ENCODE measurements at regions not wholly inside any gene's neighbourhood (a gene's known extent, or its start where the extent isn't known, plus 50 kb on each side); places are given as distances from the start of the nearest gene placed in this dataset.

DNA sequence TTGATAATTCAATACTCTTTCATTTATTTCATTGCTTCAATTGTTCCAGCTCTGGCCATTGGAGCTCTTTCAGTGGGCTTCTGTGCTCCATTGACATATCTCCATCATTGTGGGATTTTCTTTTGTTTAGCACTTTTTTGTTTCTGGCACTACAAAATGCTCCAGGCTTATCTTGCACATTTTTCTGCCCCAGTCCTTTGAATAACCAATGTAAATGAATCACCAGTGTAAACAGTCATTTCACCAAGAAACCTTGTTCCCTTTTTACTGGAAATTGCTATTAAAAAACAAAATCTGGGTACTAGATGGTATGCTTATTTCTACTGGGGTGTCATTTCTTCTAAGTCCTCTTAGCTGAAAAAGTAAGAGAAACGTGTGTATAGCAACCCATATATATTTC lies 173.0 kb upstream of the LYPLAL1 start:
- no peak for DNase-seq

DNA sequence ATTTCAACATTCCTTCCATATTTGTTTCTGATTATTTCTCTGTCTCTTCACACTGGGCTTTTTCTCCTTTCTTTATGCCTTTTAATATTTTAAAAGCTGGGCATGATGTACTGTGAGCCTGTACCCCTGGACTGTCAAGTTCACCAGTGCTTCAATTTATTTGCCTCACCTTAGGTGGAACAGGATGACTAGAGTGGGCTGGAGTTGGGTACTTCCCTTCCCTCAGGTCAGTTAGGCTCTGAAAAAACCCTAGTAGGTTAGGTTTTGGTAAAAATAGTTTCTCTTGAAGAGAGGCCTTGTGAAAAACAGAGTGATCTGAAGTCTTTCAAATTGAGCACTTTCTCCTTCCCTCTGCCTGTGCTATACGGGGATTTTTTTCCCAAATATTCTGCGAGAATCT lies 163.0 kb upstream of the LYPLAL1 start:
- DNase-seq: no peak

DNA sequence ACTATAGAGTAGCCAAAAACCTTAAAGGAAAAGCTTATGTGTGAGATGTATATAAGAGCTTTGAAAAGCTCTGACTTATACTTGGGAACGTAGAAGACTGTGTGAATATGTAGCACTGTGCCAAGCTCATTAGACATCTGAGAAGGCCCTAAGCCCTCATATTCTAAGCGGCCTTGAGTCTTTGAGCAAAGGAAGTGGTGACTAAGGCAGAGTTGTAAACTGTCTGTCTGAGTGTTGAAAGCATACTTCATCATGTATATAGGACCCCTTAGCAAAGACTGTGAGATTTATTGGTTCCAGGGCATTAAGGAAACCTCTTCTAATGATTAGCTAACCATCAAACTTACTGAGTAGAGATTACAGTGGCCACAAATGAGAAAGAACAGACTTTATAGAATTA lies 153.3 kb upstream of the LYPLAL1 start:
- no peak for DNase-seq

GRCh38 chr1:219020846-219021245 lies 152.8 kb upstream of the LYPLAL1 start:
- DNase-seq: no peak

GRCh38 chr1:219027146-219027673 lies 146.5 kb upstream of the LYPLAL1 start:
- no peak for DNase-seq

GRCh38 chr1:219031809-219032208 lies 141.9 kb upstream of the LYPLAL1 start:
- DNase-seq: no peak

DNA sequence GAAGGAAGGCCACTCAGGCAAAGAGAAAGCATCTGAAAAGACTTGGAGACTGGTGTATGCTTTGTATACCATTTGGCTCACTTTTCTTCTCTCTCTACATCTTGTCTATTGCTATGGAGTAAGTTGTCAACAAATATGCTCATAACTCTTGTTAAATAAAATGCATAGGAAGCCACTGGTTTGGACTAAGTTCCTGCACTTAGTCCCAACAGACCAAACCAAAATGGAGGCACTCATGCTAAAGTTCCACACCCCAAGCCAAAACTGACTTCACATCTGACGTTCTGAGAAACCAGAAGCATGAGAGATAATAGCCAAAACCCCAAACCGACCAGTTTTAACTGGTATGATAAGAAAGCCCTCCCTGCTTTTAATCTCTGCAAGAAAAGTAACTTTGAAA lies 135.3 kb upstream of the LYPLAL1 start:
- DNase-seq: no peak

DNA sequence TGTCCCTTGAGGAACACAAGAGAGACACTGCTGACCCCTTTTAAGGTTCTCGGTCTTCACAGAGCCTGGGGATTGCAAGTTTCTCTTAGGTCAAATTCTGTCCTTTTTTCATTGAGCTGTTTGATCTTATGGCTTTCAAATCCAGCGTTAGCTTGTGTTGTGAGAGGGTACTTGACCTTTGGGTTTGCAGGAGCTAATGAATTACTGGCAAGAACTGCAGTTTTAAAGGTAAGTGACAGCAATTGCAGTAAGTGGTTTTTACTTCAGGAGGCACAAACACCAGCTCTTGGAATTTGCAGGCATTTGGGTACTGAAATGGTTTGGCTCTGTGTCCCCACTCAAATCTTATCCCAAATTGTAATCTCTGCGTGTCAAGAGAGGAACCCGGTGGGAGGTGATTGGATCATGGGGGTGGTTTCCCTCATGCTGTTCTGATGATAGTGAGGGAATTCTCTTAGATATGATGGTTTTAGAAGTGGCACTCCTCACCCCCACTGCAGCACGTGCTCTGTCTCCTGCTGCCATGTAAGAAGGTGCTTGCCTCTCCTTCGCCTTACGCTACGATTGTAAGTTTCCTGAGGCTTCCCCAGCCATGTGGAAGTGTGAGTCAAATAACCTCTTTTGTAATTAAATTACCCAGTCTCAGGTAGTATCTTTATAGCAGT lies 134.5 kb upstream of the LYPLAL1 start:
- DNase-seq: no peak

DNA sequence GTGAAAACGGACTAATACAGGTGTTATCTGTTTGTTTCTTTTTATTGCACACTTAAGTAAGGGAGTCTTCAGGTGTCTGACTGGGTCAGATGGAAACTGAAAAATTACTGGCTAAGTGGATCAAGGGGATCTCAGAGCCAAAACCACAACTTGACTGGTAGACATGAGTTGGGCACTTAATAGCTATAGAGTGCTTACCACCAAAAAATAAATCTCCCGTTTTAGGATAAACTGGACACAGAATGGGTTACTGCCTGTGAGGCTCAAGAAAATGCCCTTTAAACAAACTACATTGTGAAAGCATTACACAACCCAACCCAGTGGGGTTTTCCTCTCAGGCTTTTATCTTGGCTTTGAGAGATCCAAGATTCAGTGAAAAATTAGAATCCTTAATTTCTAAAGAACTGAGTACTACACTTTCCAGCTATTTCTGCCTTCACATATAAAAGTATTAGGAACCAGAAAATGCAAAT lies 134.0 kb upstream of the LYPLAL1 start:
- DNase-seq: no peak

DNA sequence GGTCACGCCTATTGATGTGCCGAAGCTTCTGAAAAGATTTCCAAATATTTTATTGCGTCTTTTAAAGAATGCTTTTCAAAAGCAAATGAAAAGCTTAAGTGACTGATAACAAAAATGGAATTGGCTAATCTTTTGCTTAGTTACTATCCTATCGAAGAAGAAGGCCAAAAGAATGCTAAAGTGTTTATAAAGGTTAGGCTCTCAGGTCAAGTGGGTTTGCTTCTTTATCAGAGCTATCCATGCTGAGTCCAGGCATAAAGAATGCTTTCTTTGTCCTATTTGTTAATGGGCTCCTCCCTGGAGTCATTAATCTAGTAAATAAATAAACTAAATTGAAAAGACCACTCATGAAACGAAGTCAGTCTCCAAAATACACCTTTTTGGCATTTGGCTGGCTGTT lies 133.4 kb upstream of the LYPLAL1 start:
- DNase-seq: no peak

- DNase-seq: no peak
Observed at GRCh38 chr1:219041141-219041540, 132.5 kb upstream of the LYPLAL1 start.

DNA sequence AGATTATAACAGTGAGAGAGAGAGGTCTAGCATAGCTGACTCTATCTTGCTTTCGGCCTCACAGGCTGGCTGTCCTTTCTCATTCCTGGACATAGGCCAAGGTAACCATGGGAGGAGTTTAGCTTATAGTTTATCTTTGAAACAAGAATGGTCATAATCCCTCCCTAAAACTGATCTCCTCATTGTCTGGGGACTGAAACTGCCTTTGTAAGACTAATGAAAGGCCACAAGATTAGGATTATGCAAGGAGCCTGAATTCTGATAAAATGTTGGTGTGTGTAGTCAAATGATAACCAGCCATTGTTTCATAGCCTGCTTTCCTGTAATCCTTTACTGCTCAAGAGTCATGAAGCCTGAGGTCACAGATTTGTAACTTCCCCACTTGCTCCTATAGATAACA lies 131.9 kb upstream of the LYPLAL1 start:
- no peak for DNase-seq

DNA sequence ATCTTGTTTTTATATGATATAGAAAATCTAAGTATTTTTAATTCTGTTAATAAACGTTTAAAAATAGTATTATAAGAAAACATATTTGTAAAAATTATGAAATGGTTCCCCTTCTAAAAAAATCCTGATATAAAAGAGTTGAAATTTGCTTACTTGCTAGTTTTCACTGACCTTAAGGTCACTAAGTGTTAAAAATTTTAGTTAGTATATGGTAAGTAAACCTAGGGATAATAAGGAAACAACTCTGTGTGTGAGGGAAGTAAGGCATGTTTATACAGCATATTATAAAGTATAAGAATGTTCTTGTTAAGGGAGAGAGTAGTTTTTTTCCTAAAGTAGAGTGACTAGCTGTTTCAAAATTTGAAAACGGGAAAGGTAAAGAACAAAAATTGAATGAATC lies 130.9 kb upstream of the LYPLAL1 start:
- no peak for DNase-seq

DNA sequence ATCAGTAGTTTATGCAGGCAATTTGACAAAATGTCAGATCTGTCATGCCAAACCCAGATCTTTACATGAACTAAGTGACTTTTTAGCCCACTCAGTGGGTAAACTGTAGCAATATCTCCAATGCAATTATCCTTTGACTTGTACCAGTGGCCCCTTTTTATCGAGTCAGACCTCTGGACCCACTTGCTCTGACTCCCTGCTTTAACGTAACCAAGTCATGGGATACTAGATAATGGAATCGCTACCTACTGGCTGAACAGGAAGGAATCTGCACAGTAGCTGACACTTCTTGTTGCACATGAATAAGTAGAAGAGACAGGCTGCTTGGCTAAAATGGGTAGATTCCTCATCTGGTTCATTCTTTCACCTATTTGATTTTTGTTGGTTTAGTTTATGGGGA lies 128.4 kb upstream of the LYPLAL1 start:
- no peak for DNase-seq

DNA sequence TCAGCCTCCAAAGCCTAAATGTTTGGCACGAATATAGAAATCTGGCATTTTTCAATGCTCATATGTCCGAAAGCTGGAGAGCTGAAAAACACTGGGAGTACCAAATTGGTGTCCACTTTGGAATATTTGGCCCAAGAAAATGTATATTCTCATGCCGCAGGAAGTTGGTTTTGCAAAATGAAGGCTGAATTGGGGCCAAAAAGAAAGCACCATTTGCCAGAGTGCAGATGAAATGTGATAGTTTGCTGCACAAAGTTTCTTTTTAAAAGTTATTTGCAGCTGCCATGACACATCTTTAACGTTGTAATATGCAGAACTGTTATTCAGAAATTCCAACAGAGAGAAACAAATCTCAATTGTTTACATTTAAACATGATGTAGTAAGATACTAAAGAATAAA lies 124.2 kb upstream of the LYPLAL1 start:
- DNase-seq: no peak

GRCh38 chr1:219050086-219050821 lies 123.4 kb upstream of the LYPLAL1 start:
- no peak for DNase-seq

- no peak for DNase-seq
Observed at GRCh38 chr1:219050822-219051125, 122.9 kb upstream of the LYPLAL1 start.

DNA sequence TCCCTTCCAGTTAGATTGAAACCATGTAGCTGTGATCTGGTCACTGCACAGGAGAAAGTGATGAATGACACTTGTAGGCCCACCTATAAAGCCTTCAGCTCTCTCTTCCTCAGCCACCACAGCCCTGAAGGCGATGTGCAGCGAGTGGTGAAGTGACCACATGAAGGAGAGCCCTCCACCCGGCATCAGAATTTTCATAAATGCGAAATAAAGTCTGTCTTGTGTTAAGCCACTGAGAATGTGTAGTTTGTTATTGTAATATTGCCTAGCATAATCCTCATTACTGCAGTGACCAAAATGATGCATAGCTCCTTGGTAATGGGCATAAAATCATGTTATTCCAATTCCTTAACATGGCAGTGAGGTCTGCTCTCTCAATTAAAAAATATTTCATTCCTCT lies 122.1 kb upstream of the LYPLAL1 start:
- no peak for DNase-seq

- no peak for DNase-seq
Observed at GRCh38 chr1:219058891-219059820, 114.5 kb upstream of the LYPLAL1 start.

- no peak for DNase-seq
Observed at GRCh38 chr1:219060798-219061197, 112.9 kb upstream of the LYPLAL1 start.

DNA sequence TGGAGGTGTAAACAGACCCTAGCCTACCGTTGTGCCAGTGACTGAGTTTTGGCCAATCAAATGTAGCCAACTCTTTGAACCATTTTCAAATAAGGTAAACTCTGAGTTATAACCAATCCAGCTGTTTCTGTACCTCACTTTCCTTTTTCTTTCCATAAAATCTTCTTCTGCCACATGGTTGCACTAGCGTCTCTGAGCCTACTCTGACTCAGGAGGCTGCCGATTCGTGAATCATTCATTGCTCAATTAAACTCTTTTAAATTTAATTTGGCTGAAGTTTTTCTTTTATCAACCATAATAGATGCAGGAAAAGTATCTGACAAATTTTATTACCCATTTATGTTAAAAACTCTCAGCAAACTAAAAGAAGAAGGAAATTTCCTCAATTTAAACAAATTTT lies 111.5 kb upstream of the LYPLAL1 start:
- no peak for DNase-seq

DNA sequence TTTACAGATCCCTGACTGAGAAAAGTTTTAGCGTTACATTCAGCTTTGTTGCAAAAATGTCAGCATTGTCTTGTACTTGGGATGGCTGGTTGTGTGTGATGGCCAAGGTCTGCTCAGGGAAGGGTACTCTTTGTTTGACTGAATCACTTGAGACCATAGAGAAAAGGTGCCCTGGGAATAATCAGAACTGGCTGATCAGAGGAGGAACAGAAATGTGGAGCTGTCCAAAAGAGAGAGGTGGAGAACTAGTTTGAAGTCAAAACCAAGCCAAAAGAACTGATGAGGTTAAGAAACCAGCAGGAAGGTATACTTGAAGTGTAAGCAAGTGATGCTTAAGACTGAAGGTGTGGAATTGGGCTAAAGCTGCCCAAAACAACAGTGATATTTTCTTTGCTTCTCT lies 107.6 kb upstream of the LYPLAL1 start:
- no peak for DNase-seq

GRCh38 chr1:219066631-219067349 lies 106.9 kb upstream of the LYPLAL1 start:
- peak; percentile 6 for DNase-seq

All from NCI-H1417 treated with DMSO at 0.1 percent for 48 hours (cell line).